Limb (tissue), 2 donors: ENCODE measurements at regions not wholly inside any gene's neighbourhood (a gene's known extent, or its start where the extent isn't known, plus 50 kb on each side); places are given as distances from the start of the nearest gene placed in this dataset.

Experiments
- DNase-seq, 2 donors: peaks; one replicate each; pipeline ENCODE4 v3.0.0-alpha.2; 2016; ENCODE audit errors: extremely low spot score in 2 of 2

GRCh38 chr12:75840994-75841355, 190.6 kb downstream of the PHLDA1 start:
- DNase-seq, result no peak

GRCh38 chr12:75838309-75838708, 193.3 kb downstream of the PHLDA1 start:
- no peak for DNase-seq

- peak in 1 of 2 donors; percentile 57 for DNase-seq
Observed at GRCh38 chr12:75837700-75838099, 193.9 kb downstream of the PHLDA1 start.

GRCh38 chr12:75836533-75836932, 195.0 kb downstream of the PHLDA1 start:
- no peak for DNase-seq

GRCh38 chr12:75834591-75834990, 197.0 kb downstream of the PHLDA1 start:
- DNase-seq, result no peak

GRCh38 chr12:75833268-75833667, 198.3 kb downstream of the PHLDA1 start:
- DNase-seq, result no peak

- DNase-seq, result no peak
Observed at GRCh38 chr12:75831402-75831801, 200.2 kb downstream of the PHLDA1 start.

- no peak for DNase-seq
Observed at GRCh38 chr12:75827061-75827460, 204.5 kb downstream of the PHLDA1 start.

GRCh38 chr12:75825686-75826085, 205.9 kb downstream of the PHLDA1 start:
- no peak for DNase-seq

- DNase-seq, result no peak
Observed at GRCh38 chr12:75823475-75823874, 208.1 kb downstream of the PHLDA1 start.

- no peak for DNase-seq
Observed at GRCh38 chr12:75822416-75822815, 209.2 kb downstream of the PHLDA1 start.

- DNase-seq, result peak in 1 of 2 donors; percentile 80
Observed at GRCh38 chr12:75820848-75821578, 210.6 kb downstream of the PHLDA1 start.

- no peak for DNase-seq
Observed at GRCh38 chr12:75820071-75820470, 211.5 kb downstream of the PHLDA1 start.

- no peak for DNase-seq
Observed at GRCh38 chr12:75819512-75819911, 212.1 kb downstream of the PHLDA1 start.

- no peak for DNase-seq
Observed at GRCh38 chr12:75818863-75819262, 212.7 kb downstream of the PHLDA1 start.

GRCh38 chr12:75816897-75817296, 214.7 kb downstream of the PHLDA1 start:
- DNase-seq, result no peak

GRCh38 chr12:75815756-75816155, 215.8 kb downstream of the PHLDA1 start:
- DNase-seq, result no peak

GRCh38 chr12:75814851-75815754, 216.5 kb downstream of the PHLDA1 start:
- DNase-seq, result peak in 1 of 2 donors; percentile 97

- DNase-seq, result no peak
Observed at GRCh38 chr12:75813072-75813471, 218.5 kb downstream of the PHLDA1 start.

- DNase-seq, result peak; percentile 27 to 50
Observed at GRCh38 chr12:75812271-75813018, 219.1 kb downstream of the PHLDA1 start.

- DNase-seq, result no peak
Observed at GRCh38 chr12:75809746-75810145, 221.8 kb downstream of the PHLDA1 start.

- DNase-seq, result no peak
Observed at GRCh38 chr12:75807494-75807893, 224.1 kb downstream of the PHLDA1 start.
